Suppressor macrophage treated with lipopolysaccharide for 1 hour (primary cell): ENCODE measurements at regions not wholly inside any gene's neighbourhood (a gene's known extent, or its start where the extent isn't known, plus 50 kb on each side); places are given as distances from the start of the nearest gene placed in this dataset.
"Not testable (repeated sequence)": the region's sequence is repeated elsewhere in the genome, so short reads cannot be mapped to it uniquely, and the experiment has no call there.

Experiments
- DNase-seq, 3 donors: peaks; one replicate each; pipeline ENCODE4 v3.0.0-alpha.2; 2020 to 2022

- DNase-seq: no peak
Measured at GRCh38 chr1:185393815-185394214, 76.8 kb upstream of the IVNS1ABP start.

- DNase-seq: no peak
Measured at GRCh38 chr1:185393205-185393604, 76.2 kb upstream of the IVNS1ABP start.

- no peak for DNase-seq
Measured at GRCh38 chr1:185388815-185389214, 71.8 kb upstream of the IVNS1ABP start.

GRCh38 chr1:185388346-185388745 is 71.3 kb upstream of the IVNS1ABP start:
- DNase-seq: no peak

- no peak for DNase-seq
Measured at GRCh38 chr1:185385991-185386390, 68.9 kb upstream of the IVNS1ABP start.

- not testable (repeated sequence) for DNase-seq
Measured at GRCh38 chr1:185383805-185384204, 66.8 kb upstream of the IVNS1ABP start.

- no peak for DNase-seq
Measured at GRCh38 chr1:185377831-185378230, 60.8 kb upstream of the IVNS1ABP start.

GRCh38 chr1:185376840-185377635 is 60.0 kb upstream of the IVNS1ABP start:
- peak; percentile 78 to 97 (median 82) for DNase-seq

GRCh38 chr1:185376288-185376687 is 59.2 kb upstream of the IVNS1ABP start:
- no peak for DNase-seq

- peak; percentile 84 to 95 (median 85) for DNase-seq
Measured at GRCh38 chr1:185375583-185375982, 58.5 kb upstream of the IVNS1ABP start.

GRCh38 chr1:185373813-185374529 is 56.9 kb upstream of the IVNS1ABP start:
- peak; percentile 79 to 90 (median 82) for DNase-seq

- no peak for DNase-seq
Measured at GRCh38 chr1:185369786-185370185, 52.7 kb upstream of the IVNS1ABP start.

GRCh38 chr1:185368913-185369491 is 52.0 kb upstream of the IVNS1ABP start:
- no peak for DNase-seq

- DNase-seq: no peak
Measured at GRCh38 chr1:185368313-185368855, 51.3 kb upstream of the IVNS1ABP start.

GRCh38 chr1:185367218-185367617 is 50.2 kb upstream of the IVNS1ABP start:
- no peak for DNase-seq
